DMS153 treated with DMSO at 0.1 percent for 48 hours (cell line): ENCODE measurements at regions not wholly inside any gene's neighbourhood (a gene's known extent, or its start where the extent isn't known, plus 50 kb on each side); places are given as distances from the start of the nearest gene placed in this dataset.

Experiments used
- DNase-seq: peaks from one replicate; lab custom pipeline; 2025; ENCODE audit not compliant: unreplicated experiment; lab: John Stamatoyannopoulos, UW

GRCh38 chr10:120960725-120961124, 109.6 kb downstream of the WDR11 start:
- no peak for DNase-seq

GRCh38 chr10:120961795-120962755, 110.9 kb downstream of the WDR11 start:
- DNase-seq: no peak

- DNase-seq: no peak
Measured at GRCh38 chr10:120962756-120963593, 111.8 kb downstream of the WDR11 start.

GRCh38 chr10:120963594-120964220, 112.5 kb downstream of the WDR11 start:
- DNase-seq: no peak

GRCh38 chr10:120966657-120967045, 115.5 kb downstream of the WDR11 start:
- no peak for DNase-seq

- DNase-seq: no peak
Measured at GRCh38 chr10:120969219-120969645, 118.1 kb downstream of the WDR11 start.

GRCh38 chr10:120970595-120971529, 119.7 kb downstream of the WDR11 start:
- no peak for DNase-seq

GRCh38 chr10:120971671-120972070, 120.5 kb downstream of the WDR11 start:
- no peak for DNase-seq

GRCh38 chr10:120972259-120972658, 121.1 kb downstream of the WDR11 start:
- no peak for DNase-seq

GRCh38 chr10:120975072-120975867, 124.1 kb downstream of the WDR11 start:
- no peak for DNase-seq

GRCh38 chr10:120975868-120976225, 124.7 kb downstream of the WDR11 start:
- no peak for DNase-seq

GRCh38 chr10:120977897-120978296, 126.7 kb downstream of the WDR11 start:
- no peak for DNase-seq

- DNase-seq: no peak
Measured at GRCh38 chr10:120978589-120979252, 127.6 kb downstream of the WDR11 start.

- peak; percentile 65 for DNase-seq
Measured at GRCh38 chr10:120979435-120980278, 128.5 kb downstream of the WDR11 start.

- no peak for DNase-seq
Measured at GRCh38 chr10:120980279-120981255, 129.4 kb downstream of the WDR11 start.

GRCh38 chr10:120981601-120982391, 130.6 kb downstream of the WDR11 start:
- no peak for DNase-seq
